NT2/D1 (cell line): ENCODE measurements at regions not wholly inside any gene's neighbourhood (a gene's known extent, or its start where the extent isn't known, plus 50 kb on each side); places are given as distances from the start of the nearest gene placed in this dataset.

ENCODE experiments used
- SUZ12 ChIP-seq: IDR thresholded peaks from 2 replicates; pipeline ENCODE4 v1.6.1; 2011; ENCODE audit not compliant: insufficient read length, insufficient read depth; ENCODE audit errors: extremely low read depth
- YY1 ChIP-seq: IDR thresholded peaks from 2 replicates; pipeline ENCODE4 v1.6.1; 2011; ENCODE audit not compliant: insufficient read length, insufficient read depth
- ZNF274 ChIP-seq: IDR thresholded peaks from 2 replicates; pipeline ENCODE4 v1.6.1; 2011; ENCODE audit warnings: mild to moderate bottlenecking, low read depth, low read length

DNA sequence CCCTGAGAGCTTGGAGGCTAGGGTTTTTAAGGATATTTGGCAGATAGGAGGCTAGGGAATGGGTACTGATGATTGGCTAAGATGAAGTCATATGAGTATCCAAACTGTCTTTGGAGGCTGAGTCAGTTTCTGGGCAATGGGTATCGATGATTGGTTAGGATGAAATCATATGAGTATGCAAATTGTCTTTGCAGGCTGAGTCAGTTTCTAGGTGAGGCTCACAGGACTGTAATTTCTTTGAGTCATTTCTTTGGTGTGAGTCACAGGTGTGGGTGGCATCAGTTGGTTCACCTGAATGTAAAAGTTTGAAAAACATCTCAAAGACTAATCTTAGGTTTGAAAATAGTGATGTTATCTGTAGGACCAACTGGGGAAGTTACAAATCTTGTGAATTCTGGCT, 1068.0 kb downstream of the NR2F1-AS1 start:
- TF ChIP-seq ZNF274 = no peak
- TF ChIP-seq YY1 = no peak
- TF ChIP-seq SUZ12 = no peak
